Spleen (tissue), 11 donors: ENCODE measurements at regions not wholly inside any gene's neighbourhood (a gene's known extent, or its start where the extent isn't known, plus 50 kb on each side); places are given as distances from the start of the nearest gene placed in this dataset.

Source experiments
- DNase-seq: peaks from one replicate; pipeline ENCODE4 v3.0.0-alpha.2; 2020
- H3K27ac ChIP-seq, 8 donors: fragments of 200-600 bp; sonication (generic) in 7 of 8; 1 replicate in 4 of 8; 2 replicates in 4 of 8; pipeline versions ENCODE4 v1.5.0 to v1.8.0; 2016 to 2021; ENCODE audit warnings: inconsistent platforms in 4 of 8, mild to moderate bottlenecking in 4 of 8, moderate library complexity in 1 of 8
- H3K27me3 ChIP-seq, 7 donors: fragments of 200-600 bp; sonication (generic) in 6 of 7; replicated peaks in 1 of 7; 1 replicate in 4 of 7; 2 replicates in 3 of 7; pipeline versions ENCODE4 v1.5.0 to v1.8.0; 2016 to 2021; ENCODE audit warnings: inconsistent platforms in 3 of 7, mild to moderate bottlenecking in 1 of 7
- H3K36me3 ChIP-seq, 6 donors: fragments of 200-600 bp; sonication (generic) in 5 of 6; 1 replicate in 4 of 6; 2 replicates in 2 of 6; pipeline versions ENCODE4 v1.5.0 to v1.8.0; 2016 to 2021; ENCODE audit warnings: inconsistent platforms in 2 of 6
- H3K4me1 ChIP-seq, 6 donors: fragments of 200-600 bp; sonication (generic) in 5 of 6; 1 replicate in 3 of 6; 2 replicates in 3 of 6; pipeline versions ENCODE4 v1.5.0 to v1.8.0; 2016 to 2021; ENCODE audit warnings: inconsistent platforms in 3 of 6
- H3K4me3 ChIP-seq, 8 donors: fragments of 200-600 bp; sonication (generic) in 7 of 8; 1 replicate in 4 of 8; 2 replicates in 4 of 8; pipeline versions ENCODE4 v1.5.0 to v1.8.0; 2016 to 2021; ENCODE audit warnings: inconsistent platforms in 4 of 8, mild to moderate bottlenecking in 4 of 8, moderate library complexity in 2 of 8
- H3K9me3 ChIP-seq, 8 donors: fragments of 200-600 bp; sonication (generic) in 7 of 8; 1 replicate in 4 of 8; 2 replicates in 4 of 8; pipeline versions ENCODE4 v1.5.0 to v1.8.0; 2016 to 2021; ENCODE audit warnings: inconsistent platforms in 4 of 8
- POLR2A ChIP-seq, 3 donors: fragments of 450-650 bp; IDR thresholded peaks; one replicate each; pipeline ENCODE4 v1.5.1; 2017; ENCODE audit warnings: antibody characterized with exemption in 3 of 3, mild to moderate bottlenecking in 1 of 3
- POLR2AphosphoS5 ChIP-seq, 3 donors: sonication (generic); formaldehyde crosslinking; IDR thresholded peaks; one replicate each; pipeline ENCODE4 v1.5.1; 2017; ENCODE audit warnings: antibody characterized with exemption in 3 of 3
- WGBS, 5 donors: extraction: QIAGEN DNeasy Blood & Tissue Kit in 3 of 5; methylation state at CpG; one replicate each; pipeline versions ENCODE4 v1.1.5 to v1.1.7; 2013 to 2018; 5-methylcytosine and 5-hydroxymethylcytosine counted together
- intact Hi-C: fragments of 100-400 bp; cut with DNase I; formaldehyde crosslinking; loops from one replicate; pipeline ENCODE4 v1.15.0; 2023; ENCODE audit warnings: low total_unique reads
- TF ChIP-seq, protein P1 (sequence below), 11 experiments: fragments of 200-600 bp in 7 of 11; fragments of 450-650 bp in 4 of 11; sonication (generic) in 4 of 11; IDR thresholded peaks in 8 of 11; conservative IDR thresholded peaks in 3 of 11; 1 replicate in 7 of 11; 2 replicates in 4 of 11; pipeline versions ENCODE4 v1.4.0 to v1.8.0; 2016 to 2021; ENCODE audit warnings: antibody characterized with exemption in 11 of 11, inconsistent platforms in 4 of 11, mild to moderate bottlenecking in 1 of 11
- donor health status: healthy with polysubstance abuse.
- donor health status: DM: no; HTN: no; CAD: no; lungs with moderate emphysema.
- donor health status: DM: no; HTN: no; CAD: no.
- donor health status: Bipolar disorder and iron deficiency.
- donor health status: healthy.
- donor health status: DM: no; HTN: no; CAD: no.
- donor health status: DM: yes; HTN: yes; CAD: no.

DNA sequence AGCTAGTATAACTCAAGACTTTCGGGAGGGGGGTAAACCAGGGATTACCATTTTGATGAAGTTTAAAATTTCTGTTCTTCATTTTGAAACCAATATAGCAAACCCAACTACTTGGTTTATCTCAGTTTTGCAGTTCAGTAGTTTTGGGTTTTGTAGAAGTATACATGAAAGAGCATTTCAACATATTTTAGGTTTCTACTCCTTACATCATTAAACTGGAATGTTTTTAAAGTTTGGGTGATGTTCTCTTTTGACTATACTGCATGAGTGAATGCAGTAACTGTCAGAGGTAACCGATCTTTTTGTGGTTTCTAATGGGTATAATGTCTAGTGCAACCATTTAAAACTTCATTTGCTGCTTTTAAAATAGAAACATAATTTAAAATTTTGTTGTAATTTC is 248.3 kb upstream of the MAD2L1 start:
- Histone ChIP-seq H3K27me3 (no peaks in the 10 kb centered on the region), H3K4me3 (no peak overlapping the region), H3K9me3 (no peaks in the 10 kb centered on the region), H3K27ac (no peak overlapping the region), H3K4me1 (no peaks in the 10 kb centered on the region), H3K36me3 (no peaks in the 10 kb centered on the region)
- 67 to 87% (median 74%) methylated on average over 2 of the region's 2 CpGs for WGBS, 5 donors
- TF ChIP-seq POLR2A (IDR thresholded peaks at IDR 0.05) (no peak), POLR2AphosphoS5 (IDR thresholded peaks at IDR 0.05) (no peak)
- TF ChIP-seq, protein P1, sequence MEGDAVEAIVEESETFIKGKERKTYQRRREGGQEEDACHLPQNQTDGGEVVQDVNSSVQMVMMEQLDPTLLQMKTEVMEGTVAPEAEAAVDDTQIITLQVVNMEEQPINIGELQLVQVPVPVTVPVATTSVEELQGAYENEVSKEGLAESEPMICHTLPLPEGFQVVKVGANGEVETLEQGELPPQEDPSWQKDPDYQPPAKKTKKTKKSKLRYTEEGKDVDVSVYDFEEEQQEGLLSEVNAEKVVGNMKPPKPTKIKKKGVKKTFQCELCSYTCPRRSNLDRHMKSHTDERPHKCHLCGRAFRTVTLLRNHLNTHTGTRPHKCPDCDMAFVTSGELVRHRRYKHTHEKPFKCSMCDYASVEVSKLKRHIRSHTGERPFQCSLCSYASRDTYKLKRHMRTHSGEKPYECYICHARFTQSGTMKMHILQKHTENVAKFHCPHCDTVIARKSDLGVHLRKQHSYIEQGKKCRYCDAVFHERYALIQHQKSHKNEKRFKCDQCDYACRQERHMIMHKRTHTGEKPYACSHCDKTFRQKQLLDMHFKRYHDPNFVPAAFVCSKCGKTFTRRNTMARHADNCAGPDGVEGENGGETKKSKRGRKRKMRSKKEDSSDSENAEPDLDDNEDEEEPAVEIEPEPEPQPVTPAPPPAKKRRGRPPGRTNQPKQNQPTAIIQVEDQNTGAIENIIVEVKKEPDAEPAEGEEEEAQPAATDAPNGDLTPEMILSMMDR (IDR thresholded peaks at IDR 0.05 in 8 of 11, conservative IDR thresholded peaks at IDR 0.05 in 3 of 11), result no peak
- no peak for DNase-seq
- intact Hi-C loops, result no loop called here

DNA sequence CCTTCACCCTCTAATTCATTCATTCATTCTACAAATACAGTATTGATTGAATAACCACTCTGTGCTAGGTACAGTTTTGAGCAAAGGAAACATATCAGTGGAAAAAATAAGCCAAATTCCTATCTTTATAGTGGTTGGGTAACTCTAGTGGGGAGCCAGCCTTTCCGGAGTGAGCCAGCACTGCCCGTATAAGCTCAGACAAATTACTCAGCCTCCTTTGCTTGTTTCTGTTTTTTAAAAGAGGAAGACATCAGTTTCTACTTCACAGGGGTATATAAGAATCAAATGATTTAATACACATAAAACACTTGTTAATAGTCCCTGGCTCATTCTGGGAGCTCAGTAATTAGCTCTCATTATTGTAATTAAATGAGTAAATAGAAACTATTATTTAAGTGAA is 238.2 kb upstream of the MAD2L1 start:
- Histone ChIP-seq H3K27ac (no peak overlapping the region), H3K4me3 (no peak overlapping the region), H3K27me3 (no peaks in the 10 kb centered on the region), H3K4me1 (no peaks in the 10 kb centered on the region), H3K36me3 (no peaks in the 10 kb centered on the region), H3K9me3 (no peaks in the 10 kb centered on the region)
- DNase-seq, result no peak
- WGBS, 5 donors, result 52 to 69% (median 61%) methylated on average over 2 of the region's 2 CpGs
- intact Hi-C loops, result no loop called here
- TF ChIP-seq, protein P1 (IDR thresholded peaks at IDR 0.05 in 8 of 11, conservative IDR thresholded peaks at IDR 0.05 in 3 of 11), result no peak
- no peak for TF ChIP-seq POLR2AphosphoS5 (IDR thresholded peaks at IDR 0.05)
- TF ChIP-seq POLR2A (IDR thresholded peaks at IDR 0.05), result no peak

DNA sequence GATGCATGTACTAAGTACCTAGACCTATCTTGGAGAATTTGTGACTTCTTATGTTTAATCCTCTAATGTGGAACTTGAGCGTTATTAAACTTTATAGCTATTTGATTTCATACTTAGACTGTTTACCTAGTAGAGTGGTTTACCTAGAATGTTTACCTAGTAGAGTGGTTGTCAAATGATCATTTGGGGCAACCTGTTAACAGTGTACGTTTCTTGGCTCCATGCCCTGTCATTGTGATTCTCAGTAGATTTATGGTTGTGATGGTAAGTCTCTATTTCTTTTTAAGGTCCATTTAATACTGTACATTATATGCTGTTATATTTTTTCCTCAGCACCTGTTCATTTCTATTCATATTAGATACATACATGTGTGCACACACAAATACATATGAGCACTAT is 233.0 kb upstream of the MAD2L1 start:
- 73 to 91% (median 78%) methylated on average over 2 of the region's 2 CpGs for WGBS, 5 donors
- Histone ChIP-seq H3K9me3 (no peaks in the 10 kb centered on the region), H3K4me3 (no peak overlapping the region), H3K27ac (no peak overlapping the region), H3K4me1 (no peaks in the 10 kb centered on the region), H3K27me3 (no peaks in the 10 kb centered on the region), H3K36me3 (no peaks in the 10 kb centered on the region)
- intact Hi-C loops, result no loop called here
- TF ChIP-seq POLR2A (IDR thresholded peaks at IDR 0.05) (no peak), POLR2AphosphoS5 (IDR thresholded peaks at IDR 0.05) (no peak)
- TF ChIP-seq, protein P1 (IDR thresholded peaks at IDR 0.05 in 8 of 11, conservative IDR thresholded peaks at IDR 0.05 in 3 of 11), result no peak
- DNase-seq, result no peak

DNA sequence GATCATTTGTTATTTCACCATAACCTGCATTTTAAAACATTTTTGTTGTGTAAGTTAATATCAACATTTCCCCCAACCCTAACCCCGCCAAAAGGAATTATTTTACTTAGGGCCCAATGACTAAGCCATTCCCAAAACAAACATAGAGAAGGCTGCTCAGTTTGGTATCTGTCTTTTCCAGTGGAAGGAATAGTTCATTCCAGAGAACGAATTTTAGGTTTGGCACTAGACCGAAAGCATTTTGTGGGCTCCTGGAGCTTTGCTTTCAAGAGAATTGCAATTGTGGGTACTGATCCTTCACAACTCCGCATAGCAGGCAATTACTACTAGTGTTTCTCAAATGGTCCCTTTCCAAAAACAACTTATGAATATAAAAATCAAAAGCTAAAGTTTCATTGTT is 226.7 kb upstream of the MAD2L1 start:
- 74 to 92% (median 77%) methylated on average over 4 of the region's 4 CpGs for WGBS, 5 donors
- no peak for DNase-seq
- intact Hi-C loops, result no loop called here
- H3K4me3 ChIP-seq, result no peak overlapping the region
- no peak for TF ChIP-seq POLR2A (IDR thresholded peaks at IDR 0.05)
- no peaks in the 10 kb centered on the region for H3K4me1 ChIP-seq
- H3K27ac ChIP-seq, result no peak overlapping the region
- H3K27me3 ChIP-seq, result no peaks in the 10 kb centered on the region
- no peaks in the 10 kb centered on the region for H3K9me3 ChIP-seq
- no peaks in the 10 kb centered on the region for H3K36me3 ChIP-seq

DNA sequence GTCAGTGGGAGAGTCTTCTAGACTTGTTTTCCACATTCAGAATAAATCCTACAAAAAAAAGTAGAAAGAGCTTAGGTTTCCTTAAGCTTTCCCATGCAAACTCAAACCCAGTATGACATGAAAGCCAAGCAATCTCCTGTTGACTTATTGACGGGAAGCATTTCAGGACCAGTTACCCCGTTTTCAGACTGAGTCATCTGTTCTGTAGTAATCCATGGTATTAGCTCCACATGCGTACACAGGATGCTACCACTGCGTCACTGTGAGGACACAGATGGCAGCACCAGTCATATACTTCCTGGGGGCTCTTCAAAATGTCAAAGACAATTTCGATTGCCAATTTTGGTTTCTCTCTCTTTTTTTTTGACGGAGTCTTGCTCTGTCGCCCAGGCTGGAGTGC is 224.9 kb upstream of the MAD2L1 start:
- Histone ChIP-seq H3K27me3 (no peaks in the 10 kb centered on the region), H3K9me3 (no peaks in the 10 kb centered on the region), H3K4me3 (no peak overlapping the region), H3K4me1 (no peaks in the 10 kb centered on the region), H3K36me3 (no peaks in the 10 kb centered on the region), H3K27ac (no peak overlapping the region)
- TF ChIP-seq, protein P1 (IDR thresholded peaks at IDR 0.05 in 8 of 11, conservative IDR thresholded peaks at IDR 0.05 in 3 of 11), result no peak
- no peak for TF ChIP-seq POLR2AphosphoS5 (IDR thresholded peaks at IDR 0.05)
- TF ChIP-seq POLR2A (IDR thresholded peaks at IDR 0.05), result no peak
- 84 to 91% (median 86%) methylated on average over 7 of the region's 7 CpGs for WGBS, 5 donors
- DNase-seq, result no peak
- intact Hi-C loops, result no loop called here
